HG02852 (cell line): ENCODE measurements at regions not wholly inside any gene's neighbourhood (a gene's known extent, or its start where the extent isn't known, plus 50 kb on each side); places are given as distances from the start of the nearest gene placed in this dataset.
A peak's percentile ranks its signal among the peaks of the same experiment; 100 is the strongest.

ENCODE experiments used
- ATAC-seq: cut with Tn5 transposase; IDR thresholded peaks from one replicate; pipeline ENCODE4 v1.9.1; 2021; ENCODE audit warnings: mild to moderate bottlenecking, moderate library complexity; ENCODE audit not compliant: unreplicated experiment

DNA sequence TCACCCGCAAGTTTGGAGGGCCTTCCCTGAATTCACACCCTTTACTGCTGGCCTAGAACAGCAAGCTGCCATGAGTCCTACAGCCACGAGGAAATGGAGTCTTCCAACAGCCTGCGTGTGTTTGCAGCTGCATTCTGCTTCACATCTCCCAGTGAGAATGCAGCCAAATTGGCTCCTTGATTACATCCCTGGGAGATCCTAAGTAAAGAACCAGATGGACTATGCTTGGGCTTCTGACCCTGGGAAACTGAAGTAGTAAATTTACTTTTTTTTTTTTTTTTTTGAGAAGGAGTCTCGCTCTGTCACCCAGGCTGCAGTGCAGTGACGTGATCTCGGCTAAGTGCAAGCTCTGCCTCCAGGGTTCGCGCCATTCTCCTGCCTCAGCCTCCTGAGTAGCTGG, 617.0 kb upstream of the CDH18 start:
- ATAC-seq: no peak

DNA sequence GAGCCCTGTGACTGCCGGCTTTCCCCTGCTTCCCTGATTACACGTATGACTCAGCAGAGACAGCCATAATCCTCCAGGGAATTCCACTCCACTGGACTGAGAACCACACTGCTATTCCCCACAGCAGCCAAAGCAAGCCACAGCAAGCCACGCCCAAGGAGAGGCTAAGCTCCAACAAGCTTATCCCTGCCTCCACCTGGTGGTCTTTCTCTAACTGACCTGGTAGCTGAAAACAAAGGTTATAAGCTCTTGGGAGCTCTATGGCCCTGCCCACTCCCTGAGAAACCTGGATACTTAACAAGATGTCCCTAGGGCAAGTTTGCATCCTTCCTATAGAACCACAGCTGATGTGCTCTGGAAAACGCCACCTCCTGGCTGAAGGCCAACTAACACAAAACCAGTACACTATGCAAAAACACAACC, 613.7 kb upstream of the CDH18 start:
- no peak for ATAC-seq

DNA sequence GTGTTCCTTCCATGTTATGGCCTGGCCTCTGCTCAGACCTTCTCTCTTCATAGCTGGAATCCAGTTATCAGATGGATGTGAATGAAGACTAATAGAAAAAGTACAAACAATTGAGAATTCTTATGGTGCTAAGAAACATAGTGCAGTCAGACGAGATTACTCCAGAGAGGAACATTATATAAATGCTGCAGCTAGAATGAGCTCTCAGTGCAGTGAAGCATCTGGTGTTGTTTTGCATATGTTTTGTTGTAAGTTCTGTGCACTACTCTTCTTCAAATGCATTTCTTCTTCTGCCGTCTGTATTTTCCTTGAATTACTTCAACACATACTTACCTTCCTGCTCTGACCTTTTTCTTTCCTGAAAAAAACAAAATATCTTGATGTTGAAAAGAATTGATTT, 602.4 kb upstream of the CDH18 start:
- ATAC-seq: no peak

DNA sequence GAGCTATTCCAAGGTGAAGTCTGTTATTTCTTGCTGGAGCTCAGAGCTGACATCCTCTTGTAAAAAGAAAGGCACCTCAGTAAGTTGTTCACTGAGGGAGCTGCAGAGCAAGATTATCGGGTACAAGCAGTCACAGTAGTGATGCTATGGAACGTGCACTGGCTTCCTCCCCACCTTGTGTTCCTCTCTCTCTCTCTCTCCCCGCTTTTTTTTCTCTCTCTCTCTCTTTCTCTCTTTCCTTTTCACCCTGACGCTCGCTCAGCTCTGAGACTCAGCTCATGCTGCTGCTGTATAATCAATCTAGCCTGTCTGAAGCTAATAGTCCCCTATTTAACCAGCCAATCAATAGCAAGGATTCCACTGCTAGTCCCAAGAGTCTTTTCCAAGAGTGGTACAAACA, 587.6 kb upstream of the CDH18 start:
- no peak for ATAC-seq

DNA sequence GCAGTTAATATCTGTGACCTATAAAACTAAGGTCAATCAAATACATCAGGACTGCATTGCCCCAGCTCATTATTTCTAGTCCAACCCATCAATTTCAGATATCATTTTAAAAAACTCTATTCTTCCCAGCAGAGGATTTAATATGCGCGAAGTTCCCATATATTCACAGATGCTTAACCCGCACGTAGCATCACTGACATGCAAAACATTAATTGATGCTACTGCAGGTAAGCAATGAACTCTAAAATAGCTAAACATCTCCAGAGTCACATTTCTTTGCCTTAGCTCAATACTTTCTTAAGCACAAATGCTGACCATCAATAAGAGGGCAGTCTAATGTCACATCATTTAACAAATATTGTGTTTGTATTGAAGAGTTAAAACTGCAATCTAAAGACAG, 586.6 kb upstream of the CDH18 start:
- no peak for ATAC-seq

DNA sequence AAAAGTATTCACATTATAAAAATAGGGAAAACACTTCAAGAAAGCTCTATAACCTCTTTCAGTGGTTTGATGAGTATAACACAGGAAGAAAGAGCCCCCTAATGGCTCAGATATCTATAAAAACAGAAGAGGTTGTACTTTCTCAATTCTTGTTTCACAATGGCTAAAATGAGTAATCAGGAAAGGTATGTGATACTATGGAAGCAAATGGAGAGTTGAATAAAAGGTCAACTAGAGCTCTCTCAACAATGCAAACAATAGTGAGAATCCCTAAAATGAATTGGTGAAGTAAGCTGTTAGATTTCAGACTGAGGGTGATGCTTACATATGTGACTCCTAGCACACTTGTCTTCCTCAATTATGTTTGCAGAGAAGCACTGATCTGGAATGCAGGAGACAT, 584.6 kb upstream of the CDH18 start:
- ATAC-seq: peak; percentile 69

DNA sequence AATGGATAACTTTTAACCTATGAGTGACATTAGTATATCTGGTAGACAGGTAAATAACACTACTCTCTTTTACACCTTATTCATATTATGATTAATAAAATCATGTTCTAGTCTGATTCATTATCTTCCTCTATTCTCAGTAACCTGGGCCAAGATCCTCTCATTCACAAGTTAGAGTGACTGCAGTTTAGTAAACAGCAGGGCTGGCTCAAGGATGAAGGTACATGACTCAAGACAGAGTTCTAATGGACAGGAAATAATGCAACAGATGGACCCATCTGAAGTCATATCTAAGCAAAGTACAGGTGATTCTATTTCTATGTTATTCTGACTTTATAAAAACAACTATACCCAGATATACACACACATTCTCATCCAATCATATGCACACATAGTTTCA, 582.5 kb upstream of the CDH18 start:
- ATAC-seq: no peak

DNA sequence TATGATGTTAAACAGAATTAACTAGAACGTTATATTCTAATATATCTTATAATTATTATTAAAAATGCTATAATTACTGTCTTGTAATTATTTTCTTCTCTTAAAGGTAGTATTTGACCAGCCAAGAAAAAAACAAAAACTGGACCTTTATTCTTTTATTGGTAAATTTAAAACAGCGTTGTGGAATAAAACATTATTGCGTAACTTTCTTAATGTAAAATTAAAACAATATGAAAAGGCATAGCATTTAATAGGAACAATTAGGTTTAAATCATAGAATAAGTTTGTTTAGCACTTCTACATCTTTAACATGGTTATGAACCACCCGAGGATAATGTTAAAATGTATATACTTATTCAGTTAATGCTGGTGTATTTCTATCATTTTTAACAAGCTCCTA, 574.5 kb upstream of the CDH18 start:
- ATAC-seq: no peak

DNA sequence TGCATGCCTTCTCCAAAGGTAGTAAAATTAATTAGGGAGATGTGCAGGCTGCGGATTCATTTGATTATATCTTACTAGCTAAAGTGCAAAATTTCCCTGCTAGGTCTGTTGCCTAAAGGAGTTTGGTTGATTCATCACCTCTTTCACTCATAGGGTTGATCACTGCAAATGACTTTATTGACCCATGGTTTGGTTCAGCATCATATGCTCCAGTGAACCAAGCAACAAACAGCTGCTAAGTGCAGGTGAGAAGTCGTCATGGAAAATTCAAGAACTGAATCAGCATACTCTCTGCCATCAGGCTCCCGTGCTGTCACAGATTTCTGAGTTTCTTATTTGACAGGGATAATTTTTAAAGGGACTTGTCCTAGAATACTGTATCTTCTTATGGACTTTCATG, 571.8 kb upstream of the CDH18 start:
- no peak for ATAC-seq

DNA sequence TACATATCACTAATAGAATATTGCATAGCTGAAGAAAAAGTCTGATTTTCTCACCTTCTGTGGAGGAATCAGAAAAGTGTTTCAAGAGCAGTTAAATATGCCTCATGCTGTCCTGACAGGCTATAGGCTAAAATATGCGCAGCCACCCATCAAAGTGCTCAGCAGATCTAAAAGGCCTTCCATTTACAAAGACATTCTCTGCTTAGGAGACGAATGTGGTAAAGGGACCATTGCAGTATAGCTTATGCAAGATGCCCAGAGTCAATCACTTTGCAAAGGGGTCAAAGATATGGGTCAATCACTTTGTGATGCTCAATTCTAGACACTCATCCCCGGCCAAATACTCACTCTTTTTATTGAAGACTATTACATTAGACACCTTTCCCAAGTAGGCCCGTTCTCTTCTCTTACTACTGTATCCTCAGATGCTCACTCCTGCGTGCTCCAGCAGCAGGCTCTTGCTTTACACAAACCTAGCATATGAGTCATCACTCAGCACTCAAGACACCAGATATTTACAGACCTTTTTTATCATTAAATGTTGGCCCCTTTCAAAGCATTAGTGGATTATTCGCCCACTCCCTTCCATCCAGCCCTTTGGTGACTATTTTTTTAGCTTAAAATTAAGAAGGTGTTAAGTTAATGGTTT, 568.2 kb upstream of the CDH18 start:
- ATAC-seq: no peak

DNA sequence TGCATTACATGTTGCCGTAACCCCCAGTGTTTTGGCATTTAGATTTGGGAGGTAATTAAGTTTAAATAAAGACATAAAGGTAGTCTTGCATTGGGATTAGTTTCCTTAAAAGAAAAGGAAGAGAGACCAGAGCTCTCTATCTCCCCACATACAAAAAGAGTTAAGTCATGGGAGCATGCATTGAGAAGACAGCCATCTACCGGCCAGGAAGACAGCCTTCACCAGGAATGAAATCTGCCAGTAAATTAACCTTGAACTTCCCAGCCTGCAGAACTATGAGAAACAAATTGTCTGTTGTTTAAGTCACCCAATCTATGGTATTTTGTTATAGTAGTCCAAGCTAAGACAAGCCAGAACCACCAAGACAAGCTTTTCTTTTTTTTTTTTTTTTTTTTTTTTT, 567.0 kb upstream of the CDH18 start:
- ATAC-seq: no peak

DNA sequence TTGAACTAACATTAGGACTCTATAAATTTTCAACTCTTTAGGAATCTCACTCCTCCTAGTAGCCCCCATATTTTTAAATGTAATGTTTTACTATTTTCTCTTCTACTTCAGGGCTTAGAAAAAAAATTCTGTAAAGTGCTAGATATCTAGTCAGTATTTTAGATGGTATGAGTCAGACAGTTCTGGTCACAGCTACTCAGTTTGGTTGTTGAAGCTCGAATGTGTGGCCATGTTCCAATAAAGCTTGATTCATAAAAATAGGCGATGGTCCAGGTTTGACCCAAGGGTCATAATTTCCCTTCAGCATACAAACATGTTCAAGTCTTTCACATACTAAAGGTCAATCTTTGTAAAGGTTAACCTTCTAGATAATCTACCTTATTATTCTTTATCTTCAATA, 566.0 kb upstream of the CDH18 start:
- ATAC-seq: no peak

DNA sequence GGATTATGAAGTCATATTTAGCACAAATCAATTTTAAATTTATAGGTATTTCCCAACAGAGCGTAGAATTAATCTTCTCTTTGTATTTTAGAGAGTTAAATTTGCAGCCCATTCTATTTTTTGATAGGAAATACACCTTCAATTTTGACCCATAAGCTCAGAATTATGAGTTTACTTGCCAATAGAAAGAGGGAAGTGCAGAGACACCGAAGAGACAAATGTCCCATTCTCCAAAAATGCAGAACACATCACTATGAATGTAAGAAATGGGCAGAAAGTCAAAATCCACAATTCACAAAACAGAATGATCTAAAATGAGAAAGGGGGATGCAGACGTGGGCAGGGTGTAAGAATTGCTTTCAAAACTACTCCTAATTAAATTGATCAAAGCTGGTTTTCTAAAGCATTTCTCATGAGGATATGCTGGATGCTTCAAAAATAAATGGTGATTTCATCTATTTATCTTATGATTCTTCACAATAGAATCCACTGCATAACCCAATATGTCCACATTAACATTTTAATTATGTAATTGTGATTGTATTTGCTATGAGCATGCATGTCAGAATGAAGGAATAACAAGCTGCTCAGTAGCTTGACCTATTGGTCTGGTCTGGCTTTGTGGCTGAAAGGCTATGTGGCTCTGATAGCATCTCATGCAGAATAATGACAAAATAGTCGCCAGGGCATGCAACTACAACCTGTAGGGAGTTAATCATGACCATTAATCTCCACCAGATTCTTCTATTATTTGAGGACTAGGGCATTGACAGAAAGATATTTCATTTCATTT, 550.1 kb upstream of the CDH18 start:
- no peak for ATAC-seq

DNA sequence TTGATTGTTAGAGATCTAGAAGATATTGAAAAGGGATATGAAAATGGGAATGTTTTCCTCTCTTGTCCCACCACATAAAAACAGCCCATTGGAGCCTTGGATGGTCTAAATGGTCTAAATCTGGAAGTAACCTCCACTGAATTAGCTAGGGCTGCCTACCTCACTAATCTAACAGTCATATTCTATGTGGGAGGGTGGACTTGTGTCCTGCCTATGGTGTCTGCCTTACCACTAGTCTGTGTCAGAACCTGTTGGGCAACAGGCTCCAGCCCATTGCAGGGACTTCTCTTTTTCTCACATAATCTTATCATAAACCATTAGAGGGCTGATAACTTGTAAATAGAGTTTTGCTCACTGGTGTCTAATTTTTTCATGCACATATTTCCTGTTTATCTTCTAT, 548.8 kb upstream of the CDH18 start:
- ATAC-seq: no peak

DNA sequence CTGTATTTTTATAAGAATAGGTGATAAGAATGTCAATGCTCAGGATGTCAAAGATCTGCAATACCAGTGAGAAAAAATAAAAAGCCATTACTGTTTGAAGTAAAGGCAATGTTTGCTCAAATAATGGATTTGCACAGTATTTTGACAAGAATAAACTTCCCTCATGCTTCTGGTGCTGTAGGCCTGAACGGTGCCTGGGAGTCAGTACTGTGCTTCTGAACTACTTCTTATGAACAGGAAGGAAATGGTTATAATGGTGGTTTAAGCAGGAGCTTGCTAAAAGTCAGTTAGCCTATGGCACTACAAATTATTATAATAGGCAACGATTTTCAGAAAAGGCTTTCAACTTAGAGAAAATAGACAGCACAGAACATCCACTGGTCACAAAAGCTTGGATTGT, 548.3 kb upstream of the CDH18 start:
- ATAC-seq: no peak

DNA sequence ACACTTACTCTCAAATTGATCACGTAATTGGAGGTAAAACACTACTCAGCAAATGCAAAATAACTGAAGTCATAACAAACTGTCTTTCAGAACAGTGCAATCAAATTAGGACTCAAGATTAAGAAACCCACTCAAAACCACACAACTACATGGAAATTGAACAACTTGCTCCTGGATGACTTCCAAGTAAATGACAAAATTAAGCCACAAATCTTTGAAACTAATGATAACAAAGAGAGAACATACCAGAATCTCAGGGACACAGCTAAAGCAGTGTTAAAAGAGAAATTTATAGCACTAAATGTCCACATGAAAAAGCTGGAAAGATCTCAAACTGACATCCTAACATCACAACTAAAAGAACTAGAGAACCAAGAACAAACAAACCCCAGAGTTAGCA, 540.5 kb upstream of the CDH18 start:
- no peak for ATAC-seq

DNA sequence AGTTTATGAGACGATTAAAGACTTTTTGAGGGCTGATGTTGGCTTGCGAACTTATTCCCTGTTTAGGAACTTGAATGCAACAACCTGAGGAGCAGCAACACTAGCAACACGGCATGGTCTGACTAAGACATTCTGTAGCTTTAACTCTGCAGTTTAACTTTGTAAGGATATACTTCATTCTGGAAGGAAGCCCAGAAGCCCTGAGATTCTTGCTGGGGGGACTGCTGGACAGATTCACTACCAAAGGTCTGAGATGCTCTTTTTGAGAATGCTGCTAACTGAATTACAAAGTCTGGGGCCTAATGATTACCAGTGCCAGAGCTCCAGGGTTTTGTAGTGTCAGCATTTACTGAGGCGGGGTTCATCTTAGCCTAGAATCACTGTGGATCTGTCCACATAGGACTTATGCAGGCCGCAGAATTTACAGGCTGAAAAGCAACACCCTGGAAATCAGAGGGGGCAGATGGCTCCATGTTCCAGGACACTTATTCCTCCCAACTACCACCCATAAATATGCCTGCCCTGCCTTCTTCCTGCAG, 537.1 kb upstream of the CDH18 start:
- ATAC-seq: no peak

DNA sequence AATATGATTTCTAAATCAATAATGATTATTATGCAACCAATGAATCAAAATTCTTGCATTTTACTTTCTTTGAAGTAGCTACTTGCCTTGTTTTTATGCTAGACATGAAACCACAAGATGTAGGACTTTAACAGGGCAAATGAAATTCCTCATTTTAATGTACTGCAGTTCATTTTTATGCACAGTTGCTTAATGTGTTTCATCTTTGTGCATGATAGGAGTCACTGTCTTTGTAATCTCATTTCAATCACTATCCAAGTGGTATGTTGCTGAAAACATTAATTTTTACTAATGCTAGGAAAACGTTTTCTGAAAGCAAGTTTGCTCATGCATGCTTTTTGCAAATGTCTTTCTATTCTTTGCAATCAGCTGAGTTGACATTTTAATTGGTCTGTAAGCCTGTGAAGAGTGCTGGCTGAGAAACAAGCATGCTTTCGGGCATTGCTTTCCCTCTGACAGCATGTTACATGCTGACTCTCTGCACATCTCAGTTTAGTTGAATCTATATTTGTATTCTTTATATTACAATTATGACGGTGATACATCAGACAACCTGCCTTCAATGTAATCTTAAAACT, 535.0 kb upstream of the CDH18 start:
- ATAC-seq: no peak

DNA sequence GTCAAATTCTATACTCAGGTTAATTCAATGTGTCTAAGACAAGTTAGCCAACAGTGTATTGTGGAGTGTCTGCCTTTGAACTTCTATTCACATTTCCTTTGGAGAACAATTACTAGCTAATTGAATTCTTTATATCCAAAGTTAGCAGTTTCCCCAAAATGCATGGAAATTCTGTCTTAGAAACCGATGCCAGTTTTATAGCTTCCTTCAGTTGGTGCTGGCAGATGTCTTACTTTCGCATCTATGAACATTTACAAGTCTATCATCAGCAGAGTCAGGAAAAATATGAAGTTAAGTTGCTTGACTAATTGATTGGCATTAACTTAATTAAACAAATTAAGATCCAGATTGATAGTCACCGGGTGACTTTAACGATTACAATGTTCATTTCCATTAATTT, 527.6 kb upstream of the CDH18 start:
- ATAC-seq: no peak

DNA sequence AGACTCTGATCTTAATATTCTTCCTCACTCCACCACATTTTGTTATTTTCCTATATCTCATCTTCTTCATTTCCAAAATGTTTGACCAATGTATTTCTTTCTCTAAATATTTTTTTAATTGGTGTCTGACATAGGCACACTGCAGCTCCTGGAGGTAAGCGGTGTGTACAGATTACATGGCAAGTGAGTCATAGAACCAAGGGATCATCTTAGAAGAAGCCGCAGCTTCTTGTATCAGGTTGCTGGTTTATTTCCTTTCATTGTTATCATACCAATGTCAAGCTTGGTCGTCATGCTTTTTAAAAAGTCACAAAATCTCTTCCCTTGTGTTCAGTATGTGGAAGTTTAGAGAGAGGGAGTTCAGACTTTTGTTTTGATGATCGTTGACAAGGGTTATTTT, 526.1 kb upstream of the CDH18 start:
- ATAC-seq: no peak

DNA sequence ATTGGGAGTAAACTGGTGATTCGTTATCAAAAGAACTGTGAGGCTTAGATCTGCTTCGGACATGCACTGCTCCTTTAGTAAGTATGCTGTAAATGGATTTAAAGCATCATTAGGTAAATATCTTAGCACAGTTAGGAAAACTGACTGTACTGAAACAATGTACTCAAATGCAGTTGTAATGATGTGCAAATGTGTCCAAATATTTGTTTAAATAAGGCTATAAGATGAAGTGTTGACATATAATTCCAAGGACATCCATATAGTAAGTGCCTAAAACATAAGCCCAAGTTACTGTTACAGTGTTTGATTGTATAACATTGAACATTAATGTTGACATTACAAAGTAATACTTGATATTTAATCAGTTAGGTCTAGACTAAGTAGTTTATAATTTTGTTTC, 512.5 kb upstream of the CDH18 start:
- no peak for ATAC-seq

DNA sequence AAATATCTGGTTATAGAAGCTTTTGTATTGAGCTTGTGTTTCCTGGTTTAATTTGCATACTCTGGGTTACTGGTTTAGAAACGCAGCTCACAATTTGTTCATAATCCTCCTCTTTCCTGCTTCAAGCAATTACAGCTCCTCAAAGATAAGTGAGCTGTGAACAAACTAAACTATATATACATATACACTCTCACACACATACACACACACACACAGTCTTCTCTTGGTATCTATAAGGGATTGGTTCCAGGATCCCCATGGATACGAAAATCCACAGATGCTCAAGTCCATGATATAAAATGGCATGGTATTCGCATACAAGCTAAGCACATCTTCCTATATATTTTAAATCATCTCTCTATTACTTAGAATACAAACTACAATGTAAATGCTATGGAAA, 510.9 kb upstream of the CDH18 start:
- ATAC-seq: no peak
